MM.1S (cell line): ENCODE measurements at regions not wholly inside any gene's neighbourhood (a gene's known extent, or its start where the extent isn't known, plus 50 kb on each side); places are given as distances from the start of the nearest gene placed in this dataset.

Source experiments
- DNase-seq: peaks from one replicate; pipeline ENCODE4 v3.0.0-alpha.2; 2015
- H2AFZ ChIP-seq: fragments of 300-600 bp; sonication (generic); 2 replicates; pipeline ENCODE4 v1.6.0; 2016; ENCODE audit warnings: antibody characterized with exemption, low read length
- H3F3A ChIP-seq: fragments of 300-600 bp; sonication (generic); 2 replicates; pipeline ENCODE4 v1.6.1; 2016; ENCODE audit warnings: mild to moderate bottlenecking, antibody characterized with exemption, low read length, moderate library complexity, mixed read lengths; ENCODE audit not compliant: insufficient read depth
- H3K27ac ChIP-seq: fragments of 300-600 bp; sonication (generic); 2 replicates; pipeline ENCODE4 v1.5.1; 2016; ENCODE audit warnings: mild to moderate bottlenecking, low read length
- H3K27me3 ChIP-seq: fragments of 300-600 bp; sonication (generic); replicated peaks from 2 replicates; pipeline ENCODE4 v1.6.0; 2016; ENCODE audit warnings: low read length; ENCODE audit not compliant: insufficient read depth
- H3K36me3 ChIP-seq: fragments of 300-600 bp; sonication (generic); replicated peaks from 2 replicates; pipeline ENCODE4 v1.6.1; 2016; ENCODE audit warnings: mild to moderate bottlenecking, low read length, mixed read lengths; ENCODE audit not compliant: insufficient read depth
- H3K4me1 ChIP-seq: fragments of 300-600 bp; sonication (generic); 2 replicates; pipeline ENCODE4 v1.6.1; 2016; ENCODE audit warnings: low read length, mixed read lengths
- H3K4me2 ChIP-seq: fragments of 300-600 bp; sonication (generic); 2 replicates; pipeline ENCODE4 v1.6.0; 2016; ENCODE audit warnings: low read depth, low read length
- H3K4me3 ChIP-seq: fragments of 300-600 bp; sonication (generic); 2 replicates; pipeline ENCODE4 v1.5.1; 2016; ENCODE audit warnings: low read length, mixed read lengths
- H3K79me2 ChIP-seq: fragments of 300-600 bp; sonication (generic); 2 replicates; pipeline ENCODE4 v1.6.1; 2016; ENCODE audit warnings: mixed run types, low read length, mixed read lengths
- H3K9ac ChIP-seq: fragments of 300-600 bp; sonication (generic); 2 replicates; pipeline ENCODE4 v1.6.1; 2016; ENCODE audit warnings: low read length, mixed read lengths
- H3K9me2 ChIP-seq: fragments of 300-600 bp; sonication (generic); replicated peaks from 2 replicates; pipeline ENCODE4 v1.6.1; 2016; ENCODE audit warnings: mild to moderate bottlenecking, low read length, mixed read lengths; ENCODE audit not compliant: insufficient read depth
- H3K9me3 ChIP-seq: fragments of 300-600 bp; sonication (generic); replicated peaks from 2 replicates; pipeline ENCODE4 v1.6.1; 2016; ENCODE audit warnings: mild to moderate bottlenecking, low read length, mixed read lengths; ENCODE audit not compliant: insufficient read depth
- H4K20me1 ChIP-seq: fragments of 300-600 bp; sonication (generic); 2 replicates; pipeline ENCODE4 v1.6.1; 2016; ENCODE audit warnings: mild to moderate bottlenecking, low read length, moderate library complexity, mixed read lengths; ENCODE audit not compliant: insufficient read depth
- CTCF ChIP-seq: fragments of 300-600 bp; sonication (generic); IDR thresholded peaks from 2 replicates; pipeline ENCODE4 v1.5.1; 2016; ENCODE audit warnings: antibody characterized with exemption, low read length, mixed read lengths
- EZH2 ChIP-seq: fragments of 300-600 bp; sonication (generic); optimal IDR thresholded peaks from 2 replicates; pipeline ENCODE3; 2017; ENCODE audit warnings: low read depth, mild to moderate bottlenecking, antibody characterized with exemption, low read length, mixed read lengths
- EZH2phosphoT487 ChIP-seq: fragments of 300-600 bp; sonication (generic); IDR thresholded peaks from 2 replicates; pipeline ENCODE4 v1.6.1; 2018; ENCODE audit warnings: antibody characterized with exemption, low read length

GRCh38 chr13:29937841-29938240 is 87.4 kb upstream of the UBL3 start:
- H3K27me3 ChIP-seq, result no peaks in the 10 kb centered on the region
- H2AFZ ChIP-seq, result no peak overlapping the region
- H3K9me2 ChIP-seq, result no peaks in the 10 kb centered on the region
- no peak for DNase-seq
- H4K20me1 ChIP-seq, result no peaks in the 10 kb centered on the region
- no peaks in the 10 kb centered on the region for H3F3A ChIP-seq
- H3K79me2 ChIP-seq, result no peaks in the 10 kb centered on the region
- no peaks in the 10 kb centered on the region for H3K4me1 ChIP-seq
- no peak for TF ChIP-seq CTCF
- no peak for TF ChIP-seq EZH2
- no peak for TF ChIP-seq EZH2phosphoT487
- H3K27ac ChIP-seq, result no peak overlapping the region
- no peaks in the 10 kb centered on the region for H3K36me3 ChIP-seq
- no peaks in the 10 kb centered on the region for H3K9me3 ChIP-seq
- no peak overlapping the region for H3K4me2 ChIP-seq
- H3K4me3 ChIP-seq, result no peak overlapping the region
- H3K9ac ChIP-seq, result no peak overlapping the region

GRCh38 chr13:29937379-29937778 is 87.0 kb upstream of the UBL3 start:
- no peak overlapping the region for H3K9ac ChIP-seq
- H3K27ac ChIP-seq, result no peak overlapping the region
- H3K4me2 ChIP-seq, result no peak overlapping the region
- no peak for TF ChIP-seq CTCF
- TF ChIP-seq EZH2, result no peak
- TF ChIP-seq EZH2phosphoT487, result no peak
- H3K36me3 ChIP-seq, result no peaks in the 10 kb centered on the region
- no peak overlapping the region for H2AFZ ChIP-seq
- no peaks in the 10 kb centered on the region for H3K79me2 ChIP-seq
- H3F3A ChIP-seq, result no peaks in the 10 kb centered on the region
- H3K4me3 ChIP-seq, result no peak overlapping the region
- no peaks in the 10 kb centered on the region for H3K4me1 ChIP-seq
- no peaks in the 10 kb centered on the region for H3K27me3 ChIP-seq
- DNase-seq, result no peak
- no peaks in the 10 kb centered on the region for H4K20me1 ChIP-seq
- no peaks in the 10 kb centered on the region for H3K9me2 ChIP-seq
- H3K9me3 ChIP-seq, result no peaks in the 10 kb centered on the region

GRCh38 chr13:29936956-29937355 is 86.5 kb upstream of the UBL3 start:
- TF ChIP-seq EZH2 (no peak), EZH2phosphoT487 (no peak), CTCF (no peak)
- H3K4me2 ChIP-seq, result no peak overlapping the region

More at GRCh38 chr13:29936956-29937355, 86.5 kb upstream of the UBL3 start:
- H3K4me3 ChIP-seq, result no peak overlapping the region
- no peaks in the 10 kb centered on the region for H3K79me2 ChIP-seq
- H4K20me1 ChIP-seq, result no peaks in the 10 kb centered on the region
- no peaks in the 10 kb centered on the region for H3K9me2 ChIP-seq
- H3K4me1 ChIP-seq, result no peaks in the 10 kb centered on the region
- no peaks in the 10 kb centered on the region for H3K27me3 ChIP-seq
- no peak overlapping the region for H3K9ac ChIP-seq
- no peak for DNase-seq
- no peaks in the 10 kb centered on the region for H3F3A ChIP-seq
- H2AFZ ChIP-seq, result no peak overlapping the region
- H3K36me3 ChIP-seq, result no peaks in the 10 kb centered on the region
- H3K27ac ChIP-seq, result no peak overlapping the region
- H3K9me3 ChIP-seq, result no peaks in the 10 kb centered on the region
